ENCODE measurements at regions not wholly inside any gene's neighbourhood (a gene's known extent, or its start where the extent isn't known, plus 50 kb on each side); places are given as distances from the start of the nearest gene placed in this dataset.

- TF ChIP-seq CTCF (IDR thresholded peaks at IDR 0.05) (no peak), POLR2AphosphoS5 (IDR thresholded peaks at IDR 0.05) (peak in 1 of 3 donors; percentile 66), POLR2A (IDR thresholded peaks at IDR 0.05) (no peak)
- Histone ChIP-seq H3K27ac (no peak overlapping the region), H3K27me3 (no peaks in the 10 kb centered on the region), H3K9me3 (no peaks in the 10 kb centered on the region), H3K4me3 (no peak overlapping the region), H3K36me3 (no peaks in the 10 kb centered on the region), H3K4me1 (no peaks in the 10 kb centered on the region)
- no peak for DNase-seq (ENCODE audit: low spot score in 2 of 2)
- intact Hi-C loops (cut with DNase I; ENCODE audit: low total_unique reads): no loop called here
Observed at GRCh38 chr5:120052916-120053828, 410.9 kb upstream of the PRR16 start.

- Histone ChIP-seq H3K27ac (no peak overlapping the region), H3K9me3 (no peaks in the 10 kb centered on the region), H3K4me1 (no peaks in the 10 kb centered on the region), H3K27me3 (no peaks in the 10 kb centered on the region), H3K36me3 (no peaks in the 10 kb centered on the region), H3K4me3 (no peak overlapping the region)
- intact Hi-C loops (cut with DNase I; ENCODE audit: low total_unique reads): no loop called here
- DNase-seq (ENCODE audit: low spot score in 2 of 2): no peak
- TF ChIP-seq POLR2AphosphoS5 (IDR thresholded peaks at IDR 0.05) (no peak), POLR2A (IDR thresholded peaks at IDR 0.05) (no peak), CTCF (IDR thresholded peaks at IDR 0.05) (no peak)
Observed at GRCh38 chr5:120053841-120054240, 410.3 kb upstream of the PRR16 start.

GRCh38 chr5:120055858-120056257, 408.2 kb upstream of the PRR16 start:
- intact Hi-C loops (cut with DNase I; ENCODE audit: low total_unique reads): no loop called here
- no peak for DNase-seq (ENCODE audit: low spot score in 2 of 2)
- H3K36me3 ChIP-seq: no peaks in the 10 kb centered on the region
- H3K4me1 ChIP-seq: no peaks in the 10 kb centered on the region
- no peak overlapping the region for H3K4me3 ChIP-seq
- no peaks in the 10 kb centered on the region for H3K9me3 ChIP-seq
- TF ChIP-seq POLR2AphosphoS5 (IDR thresholded peaks at IDR 0.05) (no peak), CTCF (IDR thresholded peaks at IDR 0.05) (no peak), POLR2A (IDR thresholded peaks at IDR 0.05) (no peak)
- no peak overlapping the region for H3K27ac ChIP-seq
- H3K27me3 ChIP-seq: no peaks in the 10 kb centered on the region

- H3K4me3 ChIP-seq: no peak overlapping the region
- H3K9me3 ChIP-seq: no peaks in the 10 kb centered on the region
- TF ChIP-seq CTCF (IDR thresholded peaks at IDR 0.05) (no peak), POLR2A (IDR thresholded peaks at IDR 0.05) (no peak), POLR2AphosphoS5 (IDR thresholded peaks at IDR 0.05) (no peak)
- no peaks in the 10 kb centered on the region for H3K4me1 ChIP-seq
- H3K36me3 ChIP-seq: no peaks in the 10 kb centered on the region
- H3K27me3 ChIP-seq: no peaks in the 10 kb centered on the region
- H3K27ac ChIP-seq: no peak overlapping the region
- intact Hi-C loops (cut with DNase I; ENCODE audit: low total_unique reads): no loop called here
- no peak for DNase-seq (ENCODE audit: low spot score in 2 of 2)
Observed at GRCh38 chr5:120062515-120062917, 401.6 kb upstream of the PRR16 start.

- no peak overlapping the region for H3K4me3 ChIP-seq
- no peak for DNase-seq (ENCODE audit: low spot score in 2 of 2)
- TF ChIP-seq POLR2AphosphoS5 (IDR thresholded peaks at IDR 0.05): no peak
- no peak for TF ChIP-seq POLR2A (IDR thresholded peaks at IDR 0.05)
- TF ChIP-seq CTCF (IDR thresholded peaks at IDR 0.05): no peak
- H3K27ac ChIP-seq: no peak overlapping the region
- no peaks in the 10 kb centered on the region for H3K9me3 ChIP-seq
- intact Hi-C loops (cut with DNase I; ENCODE audit: low total_unique reads): no loop called here
- no peaks in the 10 kb centered on the region for H3K4me1 ChIP-seq
- no peaks in the 10 kb centered on the region for H3K27me3 ChIP-seq
- no peaks in the 10 kb centered on the region for H3K36me3 ChIP-seq
Observed at GRCh38 chr5:120072068-120072761, 391.9 kb upstream of the PRR16 start.
